Left lung (tissue), 4 donors: ENCODE measurements at regions not wholly inside any gene's neighbourhood (a gene's known extent, or its start where the extent isn't known, plus 50 kb on each side); places are given as distances from the start of the nearest gene placed in this dataset.

Experiments used
- ATAC-seq: fragments of 200-7000 bp; cut with Tn5 transposase; one replicate; pipeline ENCODE4 v1.9.1; 2020; ENCODE audit warnings: moderate library complexity
- DNase-seq, 4 donors: peaks; one replicate each; pipeline ENCODE4 v3.0.0-alpha.2; 2013 to 2020
- H3K27ac ChIP-seq, 2 donors: fragments of 200-600 bp; sonication (generic) in 1 of 2; one replicate each; pipeline versions ENCODE4 v1.5.0 to v1.8.0; 2020 to 2021
- H3K27me3 ChIP-seq, 2 donors: fragments of 200-600 bp; sonication (generic) in 1 of 2; one replicate each; pipeline versions ENCODE4 v1.5.0 to v1.8.0; 2020 to 2021
- H3K36me3 ChIP-seq, 2 donors: fragments of 200-600 bp; sonication (generic) in 1 of 2; one replicate each; pipeline versions ENCODE4 v1.5.0 to v1.8.0; 2020 to 2021
- H3K4me1 ChIP-seq, 2 donors: fragments of 200-600 bp; one replicate each; pipeline ENCODE4 v1.8.0; 2021
- H3K4me3 ChIP-seq, 2 donors: fragments of 200-600 bp; sonication (generic) in 1 of 2; one replicate each; pipeline versions ENCODE4 v1.5.0 to v1.8.0; 2020 to 2021; ENCODE audit warnings: mild to moderate bottlenecking in 1 of 2
- H3K9me3 ChIP-seq, 2 donors: fragments of 200-600 bp; sonication (generic) in 1 of 2; one replicate each; pipeline versions ENCODE4 v1.5.0 to v1.8.0; 2020 to 2021
- intact Hi-C, 2 donors: fragments of 100-400 bp; cut with DNase I; formaldehyde crosslinking; loops; one replicate each; pipeline versions ENCODE4 v1.11.2 to v1.14.2; 2022
- TF ChIP-seq, protein P1 (sequence below), 2 donors: fragments of 200-600 bp; sonication (generic) in 1 of 2; IDR thresholded peaks; one replicate each; pipeline versions ENCODE4 v1.5.0 to v1.8.0; 2021; ENCODE audit warnings: antibody characterized with exemption in 2 of 2
- donor health status: DM: no; HTN: yes; CAD: no.
- donor health status: DM: no; HTN: no; CAD: no.

DNA sequence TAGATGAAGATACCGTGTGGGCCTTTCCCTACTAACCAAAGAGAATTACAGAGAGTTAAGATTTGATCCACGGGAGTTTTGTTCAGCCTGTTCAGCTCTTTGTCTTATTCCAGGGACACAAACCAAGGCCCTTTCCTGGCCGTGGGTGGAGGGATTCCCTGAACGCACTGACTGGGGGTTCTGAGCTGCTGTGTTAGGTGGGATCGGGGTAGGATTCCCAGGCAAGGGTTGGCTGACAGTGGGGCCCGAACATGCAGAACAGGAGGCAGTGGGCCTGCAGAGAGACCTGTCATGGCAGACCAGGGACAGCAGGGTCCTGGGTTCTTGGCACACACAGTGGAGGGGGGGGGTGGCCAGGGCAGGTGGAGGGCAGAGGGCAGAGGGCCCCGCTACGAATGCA lies 89.5 kb upstream of the MKI67 start:
- DNase-seq = no peak
- Histone ChIP-seq H3K27ac (no peak overlapping the region), H3K4me3 (no peak overlapping the region), H3K9me3 (no peaks in the 10 kb centered on the region), H3K27me3 (peaks cover 0 to 11% of the 10 kb centered on the region in 2 donors), H3K4me1 (peaks cover 0 to 16% of the 10 kb centered on the region in 2 donors), H3K36me3 (no peaks in the 10 kb centered on the region)
- intact Hi-C loops = no loop called here
- TF ChIP-seq, protein P1, sequence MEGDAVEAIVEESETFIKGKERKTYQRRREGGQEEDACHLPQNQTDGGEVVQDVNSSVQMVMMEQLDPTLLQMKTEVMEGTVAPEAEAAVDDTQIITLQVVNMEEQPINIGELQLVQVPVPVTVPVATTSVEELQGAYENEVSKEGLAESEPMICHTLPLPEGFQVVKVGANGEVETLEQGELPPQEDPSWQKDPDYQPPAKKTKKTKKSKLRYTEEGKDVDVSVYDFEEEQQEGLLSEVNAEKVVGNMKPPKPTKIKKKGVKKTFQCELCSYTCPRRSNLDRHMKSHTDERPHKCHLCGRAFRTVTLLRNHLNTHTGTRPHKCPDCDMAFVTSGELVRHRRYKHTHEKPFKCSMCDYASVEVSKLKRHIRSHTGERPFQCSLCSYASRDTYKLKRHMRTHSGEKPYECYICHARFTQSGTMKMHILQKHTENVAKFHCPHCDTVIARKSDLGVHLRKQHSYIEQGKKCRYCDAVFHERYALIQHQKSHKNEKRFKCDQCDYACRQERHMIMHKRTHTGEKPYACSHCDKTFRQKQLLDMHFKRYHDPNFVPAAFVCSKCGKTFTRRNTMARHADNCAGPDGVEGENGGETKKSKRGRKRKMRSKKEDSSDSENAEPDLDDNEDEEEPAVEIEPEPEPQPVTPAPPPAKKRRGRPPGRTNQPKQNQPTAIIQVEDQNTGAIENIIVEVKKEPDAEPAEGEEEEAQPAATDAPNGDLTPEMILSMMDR (IDR thresholded peaks at IDR 0.05) = no peak
- no peak for ATAC-seq

DNA sequence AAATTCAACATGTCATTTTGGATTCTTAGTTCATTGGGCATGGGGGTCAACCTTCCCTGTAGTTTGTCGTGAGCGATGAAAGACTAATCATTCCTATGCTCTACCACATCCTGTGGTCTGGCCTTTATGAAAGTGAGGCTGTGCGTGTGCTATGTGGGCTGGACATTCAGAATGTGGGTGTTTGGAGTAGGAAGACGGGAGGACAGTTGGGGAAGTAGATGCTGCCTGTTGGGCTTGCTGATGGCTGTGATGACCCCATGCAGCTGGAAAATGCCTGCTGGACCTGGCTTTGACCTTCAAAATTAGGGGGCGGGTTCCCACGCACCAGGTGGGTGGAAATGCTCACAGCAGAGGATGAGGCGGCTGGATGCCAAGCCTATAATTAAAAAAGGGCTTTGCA lies 90.9 kb upstream of the MKI67 start:
- no peak overlapping the region for H3K4me3 ChIP-seq
- intact Hi-C loops = no loop called here
- H3K27ac ChIP-seq = no peak overlapping the region
- peaks cover 0 to 15% of the 10 kb centered on the region in 2 donors for H3K27me3 ChIP-seq
- no peaks in the 10 kb centered on the region for H3K9me3 ChIP-seq
- TF ChIP-seq, protein P1 (IDR thresholded peaks at IDR 0.05) = no peak
- DNase-seq (no peak), ATAC-seq (no peak)
- H3K4me1 ChIP-seq = peaks cover 0 to 6% of the 10 kb centered on the region in 2 donors
- no peaks in the 10 kb centered on the region for H3K36me3 ChIP-seq

DNA sequence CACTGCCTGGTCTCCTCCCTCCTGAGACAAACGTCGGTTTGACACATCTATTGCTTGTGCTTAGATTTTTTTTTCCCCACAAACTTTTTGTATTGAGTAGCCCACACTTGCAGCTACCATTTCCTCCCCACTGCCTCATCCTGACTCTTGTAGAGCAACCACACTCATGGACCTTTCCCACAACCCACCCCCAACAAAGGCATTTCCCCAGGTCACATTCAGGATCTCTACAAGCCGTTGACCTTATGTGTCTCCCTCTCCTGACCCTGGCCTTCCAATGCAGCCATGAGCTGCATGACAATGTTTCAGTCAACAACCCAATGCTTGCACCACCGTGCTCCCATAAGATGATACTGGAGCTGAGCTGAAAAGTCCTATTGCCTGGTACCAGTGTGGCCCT lies 91.9 kb upstream of the MKI67 start:
- Histone ChIP-seq H3K27me3 (peaks cover 0 to 25% of the 10 kb centered on the region in 2 donors), H3K4me3 (no peak overlapping the region), H3K4me1 (peaks cover 0 to 5% of the 10 kb centered on the region in 2 donors), H3K9me3 (no peaks in the 10 kb centered on the region), H3K36me3 (no peaks in the 10 kb centered on the region), H3K27ac (no peak overlapping the region)
- no peak for DNase-seq
- TF ChIP-seq, protein P1 (IDR thresholded peaks at IDR 0.05) = no peak
- no peak for ATAC-seq
- intact Hi-C loops = no loop called here

DNA sequence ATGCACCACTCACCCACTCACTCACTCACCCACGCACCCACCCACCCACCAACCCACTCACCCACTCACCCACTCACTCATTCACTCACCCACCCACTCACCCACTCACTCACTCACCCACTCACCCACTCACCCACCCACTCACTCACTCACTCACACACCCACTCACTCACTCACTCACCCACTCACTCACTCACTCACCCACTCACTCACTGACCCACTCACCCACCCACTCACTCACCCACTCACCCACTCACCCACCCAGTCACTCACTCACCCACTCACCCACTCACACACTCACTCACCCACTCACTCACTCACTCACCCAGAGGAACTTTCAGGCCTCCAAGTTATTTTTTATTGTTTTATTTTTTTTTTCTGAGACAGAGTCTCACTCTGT lies 93.1 kb upstream of the MKI67 start:
- no peak for DNase-seq
- no peak overlapping the region for H3K27ac ChIP-seq
- peaks cover 0 to 5% of the 10 kb centered on the region in 2 donors for H3K4me1 ChIP-seq
- intact Hi-C loops = no loop called here
- peaks cover 0 to 27% of the 10 kb centered on the region in 2 donors for H3K27me3 ChIP-seq
- H3K9me3 ChIP-seq = no peaks in the 10 kb centered on the region
- ATAC-seq = no peak
- H3K36me3 ChIP-seq = no peaks in the 10 kb centered on the region
- no peak overlapping the region for H3K4me3 ChIP-seq
- TF ChIP-seq, protein P1 (IDR thresholded peaks at IDR 0.05) = no peak

DNA sequence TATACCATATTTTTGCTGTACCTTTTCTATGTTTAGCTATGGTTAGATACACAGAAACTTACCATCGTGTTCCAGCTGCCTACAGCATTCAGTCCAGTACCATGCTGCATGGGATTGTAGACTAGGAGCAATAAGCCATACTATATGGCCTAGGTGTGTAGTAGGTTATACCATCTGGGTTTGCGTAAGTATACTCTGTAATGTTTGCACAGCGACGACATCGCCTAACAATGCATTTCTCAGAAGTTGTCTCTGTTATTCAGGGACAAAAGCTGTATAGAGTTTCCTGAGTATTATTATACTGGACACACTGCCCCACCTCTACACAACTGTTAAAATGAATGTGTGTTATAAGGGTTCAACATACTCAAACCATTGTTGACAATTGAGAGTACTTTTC lies 93.8 kb upstream of the MKI67 start:
- intact Hi-C loops = no loop called here
- TF ChIP-seq, protein P1 (IDR thresholded peaks at IDR 0.05) = no peak
- Histone ChIP-seq H3K27ac (no peak overlapping the region), H3K9me3 (no peaks in the 10 kb centered on the region), H3K4me1 (peaks cover 0 to 5% of the 10 kb centered on the region in 2 donors), H3K27me3 (peaks cover 0 to 27% of the 10 kb centered on the region in 2 donors), H3K4me3 (no peak overlapping the region), H3K36me3 (no peaks in the 10 kb centered on the region)
- peak; percentile 14 for ATAC-seq
- DNase-seq = peak in 1 of 4 donors; percentile 21
